H1 (cell line): ENCODE measurements at regions not wholly inside any gene's neighbourhood (a gene's known extent, or its start where the extent isn't known, plus 50 kb on each side); places are given as distances from the start of the nearest gene placed in this dataset.

Experiments
- CTCF ChIA-PET: fragments of 300-600 bp; sonication (Branson Sonifier 250); formaldehyde crosslinking; loops from one replicate; lab custom pipeline; 2021; ENCODE audit not compliant: partially characterized antibody; lab: Charles Lee
- POLR2A ChIA-PET: fragments of 300-600 bp; sonication (Branson Sonifier 250); formaldehyde crosslinking; loops from one replicate; lab custom pipeline; 2021; ENCODE audit warnings: inconsistent platforms; ENCODE audit not compliant: partially characterized antibody; lab: Charles Lee
- DNase-seq, 2 experiments: peaks; one replicate each; pipeline versions ENCODE4 v3.0.0 to v3.0.0-alpha.2; 2010 to 2022; ENCODE audit warnings: low spot score in 2 of 2, low read depth in 1 of 2, mixed read lengths in 1 of 2
- FAIRE-seq: peaks from 2 replicates; lab custom pipeline; 2011; peaks lifted over from hg19 to GRCh38; lab: Jason Lieb, UNC
- H2AFZ ChIP-seq: 2 replicates; pipeline ENCODE4 v1.8.1; 2012; ENCODE audit warnings: low read length, inconsistent platforms
- H2AK5ac ChIP-seq: 2 replicates; pipeline ENCODE4 v1.6.1; 2013; ENCODE audit warnings: low read depth, low read length
- H2BK120ac ChIP-seq: replicated peaks from 2 replicates; pipeline ENCODE3; 2013; ENCODE audit warnings: low read depth, low read length, inconsistent platforms
- H2BK12ac ChIP-seq: 2 replicates; pipeline ENCODE4 v1.6.1; 2013; ENCODE audit warnings: low read depth, low read length
- H2BK15ac ChIP-seq: 2 replicates; pipeline ENCODE4 v1.6.1; 2013; ENCODE audit warnings: low read length
- H2BK20ac ChIP-seq: 2 replicates; pipeline ENCODE4 v1.6.1; 2013; ENCODE audit warnings: low read length
- H2BK5ac ChIP-seq: 2 replicates; pipeline ENCODE4 v1.6.1; 2013; ENCODE audit warnings: low read depth, low read length
- H3K14ac ChIP-seq: 2 replicates; pipeline ENCODE4 v1.6.1; 2013; ENCODE audit warnings: inconsistent platforms; ENCODE audit not compliant: insufficient read length
- H3K18ac ChIP-seq: 2 replicates; pipeline ENCODE4 v1.6.1; 2013; ENCODE audit warnings: low read length; ENCODE audit errors: extremely low read depth
- H3K23ac ChIP-seq: 2 replicates; pipeline ENCODE4 v1.6.1; 2013; ENCODE audit warnings: inconsistent platforms; ENCODE audit not compliant: insufficient read length
- H3K23me2 ChIP-seq: 2 replicates; pipeline ENCODE4 v1.6.1; 2013; ENCODE audit warnings: low read depth, low read length
- H3K27ac ChIP-seq: 2 replicates; pipeline ENCODE4 v1.6.1; 2011; ENCODE audit warnings: low read depth, low read length, inconsistent platforms
- H3K27me3 ChIP-seq, 4 experiments: replicated peaks in 1 of 4; 1 replicate in 1 of 4; 2 replicates in 3 of 4; pipeline versions ENCODE4 v1.6.1 to v1.8.1; 2011 to 2013; ENCODE audit warnings: low read length in 3 of 4, mild to moderate bottlenecking in 3 of 4, inconsistent platforms in 2 of 4, mixed read lengths in 2 of 4, moderate library complexity in 1 of 4; ENCODE audit not compliant: control insufficient read depth in 3 of 4, insufficient read depth in 3 of 4; ENCODE audit errors: extremely low read depth in 1 of 4
- H3K36me3 ChIP-seq, 4 experiments: 2 replicates each; pipeline versions ENCODE4 v1.6.1 to v1.8.1; 2011 to 2013; ENCODE audit warnings: mild to moderate bottlenecking in 4 of 4, low read length in 3 of 4, moderate library complexity in 2 of 4, control low read depth in 1 of 4, inconsistent platforms in 1 of 4; ENCODE audit not compliant: insufficient read depth in 4 of 4, control insufficient read depth in 2 of 4
- H3K4ac ChIP-seq: replicated peaks from 2 replicates; pipeline ENCODE3; 2013; ENCODE audit warnings: low read length, low read depth, mixed read lengths, inconsistent platforms; ENCODE audit not compliant: insufficient read length
- H3K4me1 ChIP-seq, 4 experiments: replicated peaks in 1 of 4; 1 replicate in 1 of 4; 2 replicates in 3 of 4; pipeline versions ENCODE4 v1.6.1 to v1.8.1; 2011 to 2013; ENCODE audit warnings: low read length in 3 of 4, inconsistent platforms in 2 of 4, mixed read lengths in 1 of 4; ENCODE audit not compliant: insufficient read depth in 4 of 4, control insufficient read depth in 3 of 4
- H3K4me2 ChIP-seq, 2 experiments: 2 replicates each; pipeline versions ENCODE4 v1.6.1 to v1.8.1; 2011 to 2013; ENCODE audit warnings: low read depth in 2 of 2, low read length in 2 of 2, control low read depth in 1 of 2, inconsistent platforms in 1 of 2, mild to moderate bottlenecking in 1 of 2; ENCODE audit not compliant: insufficient read depth in 1 of 2
- H3K4me3 ChIP-seq, 4 experiments: fragments of 200-600, 300-600 bp in 1 of 4; sonication (generic), shearing (Covaris generic), sonication (Bioruptor Twin) in 1 of 4; 2 replicates each; pipeline versions ENCODE4 v1.5.1 to v1.8.1; 2011 to 2016; ENCODE audit warnings: low read length in 4 of 4, low read depth in 3 of 4, control low read depth in 2 of 4, inconsistent platforms in 2 of 4, mild to moderate bottlenecking in 2 of 4, mixed read lengths in 1 of 4, moderate library complexity in 1 of 4; ENCODE audit not compliant: insufficient read depth in 2 of 4; ENCODE audit errors: extremely low read depth in 1 of 4
- H3K56ac ChIP-seq: replicated peaks from 2 replicates; pipeline ENCODE3; 2013; ENCODE audit warnings: low read depth, mild to moderate bottlenecking, mixed read lengths, low read length, inconsistent platforms; ENCODE audit not compliant: insufficient read length
- H3K79me1 ChIP-seq: 2 replicates; pipeline ENCODE4 v1.6.1; 2013; ENCODE audit warnings: low read depth, low read length, control low read depth
- H3K79me2 ChIP-seq, 2 experiments: 2 replicates each; pipeline versions ENCODE4 v1.6.1 to v1.8.1; 2012 to 2013; ENCODE audit warnings: low read length in 2 of 2, mild to moderate bottlenecking in 2 of 2, inconsistent platforms in 1 of 2; ENCODE audit not compliant: insufficient read depth in 2 of 2, control insufficient read depth in 1 of 2
- H3K9ac ChIP-seq, 4 experiments: replicated peaks in 1 of 4; 1 replicate in 1 of 4; 2 replicates in 3 of 4; pipeline versions ENCODE4 v1.6.1 to v1.8.1; 2011 to 2013; ENCODE audit warnings: low read depth in 3 of 4, low read length in 3 of 4, control low read depth in 2 of 4, mild to moderate bottlenecking in 2 of 4, moderate library complexity in 2 of 4, inconsistent platforms in 1 of 4; ENCODE audit errors: extremely low read depth in 1 of 4
- H3K9me3 ChIP-seq, 2 experiments: 2 replicates each; pipeline versions ENCODE4 v1.6.1 to v1.8.1; 2012 to 2013; ENCODE audit warnings: mild to moderate bottlenecking in 2 of 2, moderate library complexity in 2 of 2, control low read depth in 1 of 2, inconsistent platforms in 1 of 2, low read depth in 1 of 2, low read length in 1 of 2, mixed read lengths in 1 of 2; ENCODE audit not compliant: insufficient read depth in 2 of 2
- H4K20me1 ChIP-seq, 2 experiments: replicated peaks in 1 of 2; 2 replicates each; pipeline versions ENCODE3 to v1.8.1; 2011 to 2013; ENCODE audit warnings: inconsistent platforms in 2 of 2, low read length in 2 of 2, mild to moderate bottlenecking in 1 of 2; ENCODE audit not compliant: insufficient read depth in 2 of 2, control insufficient read depth in 1 of 2
- H4K5ac ChIP-seq: 2 replicates; pipeline ENCODE4 v1.6.1; 2013; ENCODE audit warnings: low read length, low read depth, mixed read lengths, inconsistent platforms; ENCODE audit not compliant: insufficient read length
- H4K8ac ChIP-seq: 2 replicates; pipeline ENCODE4 v1.8.0; 2013; ENCODE audit warnings: mild to moderate bottlenecking, moderate library complexity, low read length, inconsistent platforms; ENCODE audit not compliant: insufficient read depth; ENCODE audit errors: extremely low read depth
- H4K91ac ChIP-seq: replicated peaks from 2 replicates; pipeline ENCODE3; 2013; ENCODE audit warnings: low read length, mixed read lengths, inconsistent platforms; ENCODE audit not compliant: insufficient read length
- CTCF ChIP-seq, 3 experiments: IDR thresholded peaks; 1 replicate in 2 of 3; 2 replicates in 1 of 3; pipeline versions ENCODE4 v1.5.1 to v1.6.1; 2011; ENCODE audit warnings: low read length in 3 of 3, mild to moderate bottlenecking in 3 of 3, inconsistent platforms in 2 of 3, low read depth in 1 of 3, moderate library complexity in 1 of 3; ENCODE audit not compliant: insufficient read depth in 1 of 3; ENCODE audit errors: control extremely low read depth in 1 of 3
- JUND ChIP-seq: IDR thresholded peaks from 2 replicates; pipeline ENCODE4 v1.6.1; 2011; ENCODE audit warnings: mild to moderate bottlenecking, improper control_type of control experiment, low read length
- RAD21 ChIP-seq, 2 experiments: IDR thresholded peaks in 1 of 2; conservative IDR thresholded peaks in 1 of 2; 2 replicates each; pipeline ENCODE4 v1.6.1; 2011; ENCODE audit warnings: low read depth in 2 of 2, low read length in 2 of 2, improper control_type of control experiment in 1 of 2, inconsistent platforms in 1 of 2, mild to moderate bottlenecking in 1 of 2, moderate library complexity in 1 of 2
- WGBS, 2 experiments: shearing (Covaris generic) in 1 of 2; methylation state at CpG; one replicate each; pipeline versions ENCODE4 v1.1.6 to v1.1.7; 2013 to 2015; ENCODE audit warnings: low lambda C conversion rate in 2 of 2, mixed read lengths in 2 of 2, inconsistent platforms in 1 of 2, low coverage in 1 of 2, missing lambda C conversion rate in 1 of 2; ENCODE audit not compliant: insufficient replicate concordance in 2 of 2, insufficient coverage in 1 of 2, insufficient read length in 1 of 2; ENCODE audit errors: extremely low coverage in 1 of 2, missing lambda C conversion rate in 1 of 2; 5-methylcytosine and 5-hydroxymethylcytosine counted together

GRCh38 chr11:25794804-25795203 is 537.1 kb upstream of the ANO3 start:
- TF ChIP-seq RAD21 (IDR thresholded peaks at IDR 0.05 in 1 of 2, conservative IDR thresholded peaks at IDR 0.05 in 1 of 2; ENCODE audit: low read depth in 2 of 2, low read length in 2 of 2): peak; percentile 31 to 52
- TF ChIP-seq CTCF (IDR thresholded peaks at IDR 0.05; ENCODE audit: control extremely low read depth in 1 of 3, insufficient read depth in 1 of 3, low read depth in 1 of 3, low read length in 3 of 3): peak in 2 of 3 experiments; percentile 9 to 43; a peak in 1 of 4 replicates
- TF ChIP-seq JUND: no peak
- Histone ChIP-seq H3K27me3 (no peaks in the 10 kb centered on the region), H3K14ac (no peak overlapping the region), H3K56ac (no peak overlapping the region), H4K5ac (no peak overlapping the region), H4K91ac (no peak overlapping the region), H2AK5ac (no peak overlapping the region), H2BK15ac (no peak overlapping the region), H3K23ac (no peak overlapping the region), H2BK20ac (no peak overlapping the region), H2BK5ac (no peak overlapping the region; the same call in 1 of the 2 replicates), H4K8ac (no peak overlapping the region), H2BK12ac (peak overlapping the region; percentile 80; the same call in 1 of the 2 replicates), H3K27ac (no peak overlapping the region), H3K79me1 (no peaks in the 10 kb centered on the region), H3K4me3 (no peak overlapping the region), H3K4me1 (no peaks in the 10 kb centered on the region), H3K23me2 (no peaks in the 10 kb centered on the region), H3K36me3 (no peaks in the 10 kb centered on the region), H3K9ac (no peak overlapping the region), H3K4ac (no peak overlapping the region), H3K4me2 (no peak overlapping the region), H3K9me3 (no peaks in the 10 kb centered on the region), H4K20me1 (no peaks in the 10 kb centered on the region), H3K18ac (no peak overlapping the region), H2AFZ (peak overlapping the region; percentile 77; the same call in 1 of the 2 replicates), H2BK120ac (no peak overlapping the region), H3K79me2 (no peaks in the 10 kb centered on the region)
- no peak for DNase-seq
- ChIA-PET CTCF (interaction anchor here (1.1 to 1.6 kb wide), 4 partner anchors 12 to 187 kb away, joined by 3 to 7 read pairs (median 4); no protein-coding TSS in a partner anchor), POLR2A (no interaction called here)
- no peak for FAIRE-seq
- WGBS, 2 experiments: 88% methylated on average over 1 of the region's 1 CpG; no CpG with 5 or more reads in 1 of the 2 experiments
